ENCODE measurements at regions not wholly inside any gene's neighbourhood (a gene's known extent, or its start where the extent isn't known, plus 50 kb on each side); places are given as distances from the start of the nearest gene placed in this dataset.

- TF ChIP-seq CTCF (IDR thresholded peaks at IDR 0.05) (no peak), POLR2A (IDR thresholded peaks at IDR 0.05) (no peak)
Measured at GRCh38 chr2:180128861-180129260, 121.8 kb upstream of the CWC22 start.
